PC-9 (cell line): ENCODE measurements at regions not wholly inside any gene's neighbourhood (a gene's known extent, or its start where the extent isn't known, plus 50 kb on each side); places are given as distances from the start of the nearest gene placed in this dataset.

Experiments used
- BruUV-seq: library from RNA; stranded (reverse); fragments of 400-500 nt; replicated peaks from 2 replicates; lab custom pipeline; 2021; lab: Mats Ljungman, UMichigan
- CTCF ChIA-PET: fragments of 300-600 bp; sonication (Branson Sonifier 250); formaldehyde crosslinking; loops from one replicate; lab custom pipeline; 2022; ENCODE audit warnings: antibody characterized with exemption; lab: Charles Lee
- POLR2A ChIA-PET: fragments of 300-600 bp; sonication (Branson Sonifier 250); formaldehyde crosslinking; loops from one replicate; lab custom pipeline; 2022; ENCODE audit warnings: antibody characterized with exemption; ENCODE audit not compliant: unreplicated experiment; lab: Charles Lee
- DNase-seq, 2 experiments: peaks; one replicate each; pipeline versions ENCODE4 v3.0.0 to v3.0.0-alpha.2; 2015 to 2022; ENCODE audit warnings: mixed read lengths in 1 of 2
- H2AFZ ChIP-seq: fragments of 200-600 bp; sonication (generic); 2 replicates; pipeline ENCODE4 v1.8.1; 2017; ENCODE audit warnings: antibody characterized with exemption
- H3F3A ChIP-seq: fragments of 200-600 bp; sonication (generic); 2 replicates; pipeline ENCODE4 v1.8.1; 2017; ENCODE audit warnings: antibody characterized with exemption, mild to moderate bottlenecking, low read depth; ENCODE audit not compliant: insufficient read depth
- H3K27ac ChIP-seq: fragments of 200-600 bp; sonication (generic); 2 replicates; pipeline ENCODE4 v1.6.1; 2016; ENCODE audit warnings: mixed run types
- H3K27me3 ChIP-seq: fragments of 200-600 bp; sonication (generic); 2 replicates; pipeline ENCODE4 v1.6.1; 2016; ENCODE audit warnings: low read depth, mixed run types; ENCODE audit not compliant: insufficient read depth
- H3K36me3 ChIP-seq: fragments of 200-600 bp; sonication (generic); 2 replicates; pipeline ENCODE4 v1.6.1; 2016; ENCODE audit warnings: low read depth, mixed run types
- H3K4me1 ChIP-seq: fragments of 200-600 bp; sonication (generic); replicated peaks from 2 replicates; pipeline ENCODE4 v1.6.1; 2016; ENCODE audit warnings: mixed run types; ENCODE audit not compliant: insufficient read depth
- H3K4me2 ChIP-seq: fragments of 200-600 bp; sonication (generic); 2 replicates; pipeline ENCODE4 v1.6.1; 2017; ENCODE audit warnings: mixed run types
- H3K4me3 ChIP-seq: fragments of 200-600 bp; sonication (generic); 2 replicates; pipeline ENCODE4 v1.6.1; 2016; ENCODE audit warnings: mixed run types
- H3K79me2 ChIP-seq: fragments of 200-600 bp; sonication (generic); 2 replicates; pipeline ENCODE4 v1.6.1; 2017; ENCODE audit warnings: low read depth, mixed run types
- H3K9me2 ChIP-seq: fragments of 200-600 bp; sonication (generic); 2 replicates; pipeline ENCODE4 v1.8.1; 2017; ENCODE audit warnings: mild to moderate bottlenecking; ENCODE audit not compliant: insufficient read depth
- H3K9me3 ChIP-seq: fragments of 200-600 bp; sonication (generic); 2 replicates; pipeline ENCODE4 v1.8.1; 2016; ENCODE audit warnings: low read depth; ENCODE audit not compliant: insufficient read depth
- H4K20me1 ChIP-seq: fragments of 200-600 bp; sonication (generic); 2 replicates; pipeline ENCODE4 v1.8.1; 2017; ENCODE audit not compliant: insufficient read depth
- CTCF ChIP-seq: fragments of 200-600 bp; sonication (generic); conservative IDR thresholded peaks from 2 replicates; pipeline ENCODE4 v1.6.1; 2017; ENCODE audit warnings: mixed run types, antibody characterized with exemption, mild to moderate bottlenecking, moderate library complexity
- EZH2 ChIP-seq: fragments of 200-600 bp; sonication (generic); IDR thresholded peaks from 2 replicates; pipeline ENCODE4 v1.8.0; 2017; ENCODE audit warnings: antibody characterized with exemption, low read depth
- intact Hi-C: fragments of 100-400 bp; cut with micrococcal nuclease; formaldehyde crosslinking; loops from one replicate; pipeline ENCODE4 v1.10.0; 2022; ENCODE audit not compliant: unreplicated experiment

- ChIA-PET POLR2A (no interaction called here), CTCF (no interaction called here)
- Histone ChIP-seq H3K4me1 (no peaks in the 10 kb centered on the region), H3F3A (no peaks in the 10 kb centered on the region), H3K36me3 (no peaks in the 10 kb centered on the region), H2AFZ (no peak overlapping the region), H3K79me2 (no peaks in the 10 kb centered on the region), H3K9me2 (no peaks in the 10 kb centered on the region), H3K4me3 (no peak overlapping the region), H3K27ac (no peak overlapping the region), H3K4me2 (no peak overlapping the region), H3K9me3 (no peaks in the 10 kb centered on the region), H3K27me3 (peaks cover 11% of the 10 kb centered on the region; the same call in 1 of the 2 replicates), H4K20me1 (no peaks in the 10 kb centered on the region)
- intact Hi-C loops, result no loop called here
- TF ChIP-seq EZH2, result no peak
- no peak for TF ChIP-seq CTCF
- DNase-seq, result no peak
- no TSS peak for BruUV-seq
These were observed 150.8 kb upstream of the TUBA3C start for GRCh38 chr13:19332378-19332777.

- no peak overlapping the region for H3K4me2 ChIP-seq
- POLR2A ChIA-PET, result no interaction called here
- no peaks in the 10 kb centered on the region for H3K9me2 ChIP-seq
- CTCF ChIA-PET, result no interaction called here
- intact Hi-C loops, result no loop called here
- no peak overlapping the region for H3K27ac ChIP-seq
- H3K4me1 ChIP-seq, result no peaks in the 10 kb centered on the region
- no peaks in the 10 kb centered on the region for H4K20me1 ChIP-seq
- H3K36me3 ChIP-seq, result no peaks in the 10 kb centered on the region
- TF ChIP-seq CTCF (no peak), EZH2 (no peak)
- H2AFZ ChIP-seq, result no peak overlapping the region
- H3K4me3 ChIP-seq, result no peak overlapping the region
- H3K27me3 ChIP-seq, result 0 out of 2 replicates have a peak, but pooled peaks cover 3% of the 10 kb centered on the region
- H3F3A ChIP-seq, result no peaks in the 10 kb centered on the region
- no peak for DNase-seq
- BruUV-seq, result no TSS peak
- no peaks in the 10 kb centered on the region for H3K9me3 ChIP-seq
- H3K79me2 ChIP-seq, result no peaks in the 10 kb centered on the region
These were observed 147.7 kb upstream of the TUBA3C start for GRCh38 chr13:19329365-19329764.

GRCh38 chr13:19324325-19324724 is 142.7 kb upstream of the TUBA3C start:
- Histone ChIP-seq H3K79me2 (no peaks in the 10 kb centered on the region), H2AFZ (no peak overlapping the region), H3K4me2 (no peak overlapping the region), H3K36me3 (no peaks in the 10 kb centered on the region), H3K4me3 (no peak overlapping the region), H3K9me2 (no peaks in the 10 kb centered on the region), H3F3A (no peaks in the 10 kb centered on the region), H3K4me1 (no peaks in the 10 kb centered on the region), H3K9me3 (no peaks in the 10 kb centered on the region), H4K20me1 (no peaks in the 10 kb centered on the region), H3K27ac (no peak overlapping the region), H3K27me3 (no peaks in the 10 kb centered on the region)
- no TSS peak for BruUV-seq
- ChIA-PET POLR2A (no interaction called here), CTCF (no interaction called here)
- intact Hi-C loops, result no loop called here
- no peak for DNase-seq
- TF ChIP-seq CTCF (no peak), EZH2 (no peak)
